AG04449 (cell line): ENCODE measurements at regions not wholly inside any gene's neighbourhood (a gene's known extent, or its start where the extent isn't known, plus 50 kb on each side); places are given as distances from the start of the nearest gene placed in this dataset.
A peak's percentile ranks its signal among the peaks of the same experiment; 100 is the strongest.

Experiments
- CTCF ChIA-PET: fragments of 350-600 bp; formaldehyde crosslinking; extraction: SDS; loops from one replicate; lab custom pipeline; 2021; ENCODE audit warnings: antibody characterized with exemption; lab: Yijun Ruan, JAX
- POLR2A ChIA-PET: fragments of 400-600, 350-600 bp; formaldehyde crosslinking; extraction: SDS; loops from one replicate; lab custom pipeline; 2020; ENCODE audit warnings: antibody characterized with exemption, inconsistent platforms; lab: Yijun Ruan, JAX
- DNase-seq: peaks from one replicate; pipeline ENCODE4 v3.0.0-alpha.2; 2010; ENCODE audit warnings: low read depth, low spot score
- H3K4me3 ChIP-seq: 2 replicates; pipeline ENCODE4 v1.5.1; 2011; ENCODE audit warnings: low read depth, mild to moderate bottlenecking, control low read depth, low read length
- TF ChIP-seq, protein P1 (sequence below): IDR thresholded peaks from one replicate; pipeline ENCODE4 v1.5.1; 2011; ENCODE audit warnings: mild to moderate bottlenecking, moderate library complexity, low read length, control low read depth, inconsistent platforms; ENCODE audit not compliant: insufficient read depth; ENCODE audit errors: missing control alignments

DNA sequence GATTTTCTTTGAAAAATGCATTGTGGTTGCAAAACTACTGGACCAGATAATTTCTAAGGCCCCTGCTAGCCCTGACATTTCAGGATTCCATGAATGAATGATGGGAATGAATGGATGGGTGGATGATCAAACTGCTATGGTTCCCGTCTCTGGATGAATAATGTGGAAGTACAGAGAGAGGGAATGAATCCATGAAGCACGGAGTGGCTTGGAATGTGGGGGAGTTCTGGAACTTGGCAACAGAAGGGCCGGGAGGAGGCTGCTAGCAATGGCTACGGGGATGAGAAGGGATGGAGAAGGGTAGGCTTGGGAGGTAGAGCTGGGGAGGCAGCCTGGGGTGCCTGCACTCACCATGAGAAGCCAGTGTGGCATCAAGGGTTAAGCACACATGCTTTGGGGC, 84.8 kb downstream of the NCR2 start:
- no peak overlapping the region for H3K4me3 ChIP-seq
- DNase-seq: no peak
- TF ChIP-seq, protein P1, sequence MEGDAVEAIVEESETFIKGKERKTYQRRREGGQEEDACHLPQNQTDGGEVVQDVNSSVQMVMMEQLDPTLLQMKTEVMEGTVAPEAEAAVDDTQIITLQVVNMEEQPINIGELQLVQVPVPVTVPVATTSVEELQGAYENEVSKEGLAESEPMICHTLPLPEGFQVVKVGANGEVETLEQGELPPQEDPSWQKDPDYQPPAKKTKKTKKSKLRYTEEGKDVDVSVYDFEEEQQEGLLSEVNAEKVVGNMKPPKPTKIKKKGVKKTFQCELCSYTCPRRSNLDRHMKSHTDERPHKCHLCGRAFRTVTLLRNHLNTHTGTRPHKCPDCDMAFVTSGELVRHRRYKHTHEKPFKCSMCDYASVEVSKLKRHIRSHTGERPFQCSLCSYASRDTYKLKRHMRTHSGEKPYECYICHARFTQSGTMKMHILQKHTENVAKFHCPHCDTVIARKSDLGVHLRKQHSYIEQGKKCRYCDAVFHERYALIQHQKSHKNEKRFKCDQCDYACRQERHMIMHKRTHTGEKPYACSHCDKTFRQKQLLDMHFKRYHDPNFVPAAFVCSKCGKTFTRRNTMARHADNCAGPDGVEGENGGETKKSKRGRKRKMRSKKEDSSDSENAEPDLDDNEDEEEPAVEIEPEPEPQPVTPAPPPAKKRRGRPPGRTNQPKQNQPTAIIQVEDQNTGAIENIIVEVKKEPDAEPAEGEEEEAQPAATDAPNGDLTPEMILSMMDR: no peak
- ChIA-PET POLR2A (no interaction called here), CTCF (interaction anchor here (0.6 to 7.4 kb wide), 9 partner anchors 8 to 263 kb away, joined by 3 to 146 read pairs (median 5); no protein-coding TSS in a partner anchor)

DNA sequence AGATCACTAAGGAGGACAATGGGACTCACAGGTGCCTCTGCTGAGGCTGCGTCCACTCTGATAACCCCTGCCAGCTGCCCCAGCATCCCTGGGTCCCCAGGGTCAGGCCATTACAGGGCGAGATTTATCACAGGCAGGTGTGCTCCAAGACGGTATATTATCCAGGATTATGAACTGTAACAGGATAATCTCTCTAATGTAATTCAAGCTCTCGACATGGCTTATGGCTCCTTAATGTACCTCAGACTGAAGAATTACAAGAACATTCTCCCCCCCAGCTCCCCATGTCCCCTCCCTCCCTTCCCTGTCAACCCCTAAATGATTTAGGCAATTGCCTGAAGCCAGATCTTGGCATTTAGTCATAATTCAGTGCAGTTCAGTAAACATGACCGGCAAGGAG, 86.8 kb downstream of the NCR2 start:
- no peak for DNase-seq
- TF ChIP-seq, protein P1: no peak
- POLR2A ChIA-PET: interaction anchor here (0.8 kb wide), 1 partner anchor 132 kb away, joined by 3 read pairs; no protein-coding TSS in a partner anchor
- H3K4me3 ChIP-seq: no peak overlapping the region
- CTCF ChIA-PET: interaction anchor here (1.1 to 7.4 kb wide), 13 partner anchors 10 to 266 kb away, joined by 3 to 146 read pairs (median 5); no protein-coding TSS in a partner anchor

- POLR2A ChIA-PET: no interaction called here
Observed at GRCh38 chr6:41423002-41423401, 87.6 kb downstream of the NCR2 start.

DNA sequence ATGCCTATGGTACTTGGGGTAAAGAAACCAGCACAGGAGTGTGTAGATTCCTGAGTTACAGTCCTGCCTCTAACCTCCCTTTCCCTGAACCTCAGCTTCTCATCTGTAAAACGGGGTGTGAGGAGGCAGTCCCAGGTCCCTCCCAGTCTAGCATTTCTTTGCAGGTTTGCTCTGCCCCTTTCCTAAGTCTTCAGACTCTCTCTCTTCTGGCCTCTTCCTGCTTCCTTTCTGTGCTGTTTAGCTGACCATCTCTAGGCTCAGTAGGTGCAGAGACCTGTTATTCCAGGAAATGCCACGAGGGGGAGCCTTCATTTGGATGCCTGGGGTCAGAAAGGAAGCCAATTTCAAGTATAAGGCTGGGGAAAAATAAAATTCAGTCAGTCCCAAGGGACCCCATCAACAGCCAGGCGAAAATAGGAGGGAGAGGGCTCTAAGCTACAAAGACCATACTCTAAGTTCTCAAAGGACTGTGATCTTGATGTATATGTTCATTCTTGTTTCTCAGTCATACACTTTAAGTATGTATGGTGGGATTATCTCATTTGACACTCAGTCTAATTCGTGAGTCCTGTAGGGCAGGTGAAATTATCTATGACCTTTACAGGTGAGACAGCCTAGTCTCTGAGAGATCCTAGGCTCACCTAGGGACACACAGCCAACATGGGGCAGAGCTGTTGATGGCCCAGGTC, 89.1 kb downstream of the NCR2 start:
- DNase-seq: peak; percentile 19
- TF ChIP-seq, protein P1: peak; percentile 85
- no peak overlapping the region for H3K4me3 ChIP-seq
- ChIA-PET POLR2A (no interaction called here), CTCF (interaction anchor here (0.7 to 7.4 kb wide), 42 partner anchors 8 to 351 kb away, joined by 3 to 146 read pairs (median 5); partner anchors contain the start of gene FOXP4)

More at GRCh38 chr6:41423002-41423401, 87.6 kb downstream of the NCR2 start:
- TF ChIP-seq, protein P1: no peak
- H3K4me3 ChIP-seq: no peak overlapping the region
- DNase-seq: no peak
- CTCF ChIA-PET: interaction anchor here (0.7 to 7.4 kb wide), 13 partner anchors 9 to 353 kb away, joined by 3 to 146 read pairs (median 12); no protein-coding TSS in a partner anchor

GRCh38 chr6:41425511-41425910, 90.1 kb downstream of the NCR2 start:
- ChIA-PET POLR2A (no interaction called here), CTCF (interaction anchor here (0.7 to 7.4 kb wide), 34 partner anchors 9 to 313 kb away, joined by 3 to 146 read pairs (median 7); no protein-coding TSS in a partner anchor)
- no peak overlapping the region for H3K4me3 ChIP-seq
- DNase-seq: no peak
- TF ChIP-seq, protein P1: no peak

DNA sequence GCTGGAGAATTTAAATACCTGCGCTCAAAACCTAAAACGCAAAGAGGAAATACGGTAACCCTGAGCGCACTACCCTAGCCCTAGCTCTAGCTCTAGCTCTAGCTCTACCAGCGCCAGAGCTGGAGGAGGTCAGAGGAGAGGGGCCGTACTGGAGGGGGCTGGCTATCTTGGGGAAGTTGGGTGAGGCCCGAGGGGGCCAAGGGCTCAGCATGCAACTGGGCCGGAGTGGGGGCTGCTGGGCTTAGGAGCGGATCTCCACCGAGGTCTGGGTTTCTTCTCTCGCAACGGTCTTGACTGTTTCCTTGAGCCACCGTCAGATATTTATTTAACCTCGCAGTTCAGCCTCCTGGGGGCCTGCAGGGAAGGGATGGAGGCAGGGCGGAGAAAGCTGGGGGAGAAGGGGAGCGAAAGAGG, 91.0 kb downstream of the NCR2 start:
- no peak for DNase-seq
- ChIA-PET CTCF (interaction anchor here (0.7 to 7.4 kb wide), 18 partner anchors 10 to 259 kb away, joined by 3 to 146 read pairs (median 26); no protein-coding TSS in a partner anchor), POLR2A (interaction anchor here (0.8 kb wide), 1 partner anchor 78 kb away, joined by 5 read pairs; no protein-coding TSS in a partner anchor)
- H3K4me3 ChIP-seq: no peak overlapping the region
- TF ChIP-seq, protein P1: no peak
